ENCODE measurements at regions not wholly inside any gene's neighbourhood (a gene's known extent, or its start where the extent isn't known, plus 50 kb on each side); places are given as distances from the start of the nearest gene placed in this dataset.

- H3K27me3 Mint-ChIP-seq (ENCODE audit: low read depth): peaks cover 66% of the 10 kb centered on the region
- peaks cover 33% of the 10 kb centered on the region for H3K9me3 Mint-ChIP-seq
- H3K27ac Mint-ChIP-seq: no peak overlapping the region
- H3K4me1 Mint-ChIP-seq: peaks cover 2% of the 10 kb centered on the region
- H3K36me3 Mint-ChIP-seq (ENCODE audit: low read depth): peaks cover 5% of the 10 kb centered on the region
- TF ChIP-seq, protein P1, sequence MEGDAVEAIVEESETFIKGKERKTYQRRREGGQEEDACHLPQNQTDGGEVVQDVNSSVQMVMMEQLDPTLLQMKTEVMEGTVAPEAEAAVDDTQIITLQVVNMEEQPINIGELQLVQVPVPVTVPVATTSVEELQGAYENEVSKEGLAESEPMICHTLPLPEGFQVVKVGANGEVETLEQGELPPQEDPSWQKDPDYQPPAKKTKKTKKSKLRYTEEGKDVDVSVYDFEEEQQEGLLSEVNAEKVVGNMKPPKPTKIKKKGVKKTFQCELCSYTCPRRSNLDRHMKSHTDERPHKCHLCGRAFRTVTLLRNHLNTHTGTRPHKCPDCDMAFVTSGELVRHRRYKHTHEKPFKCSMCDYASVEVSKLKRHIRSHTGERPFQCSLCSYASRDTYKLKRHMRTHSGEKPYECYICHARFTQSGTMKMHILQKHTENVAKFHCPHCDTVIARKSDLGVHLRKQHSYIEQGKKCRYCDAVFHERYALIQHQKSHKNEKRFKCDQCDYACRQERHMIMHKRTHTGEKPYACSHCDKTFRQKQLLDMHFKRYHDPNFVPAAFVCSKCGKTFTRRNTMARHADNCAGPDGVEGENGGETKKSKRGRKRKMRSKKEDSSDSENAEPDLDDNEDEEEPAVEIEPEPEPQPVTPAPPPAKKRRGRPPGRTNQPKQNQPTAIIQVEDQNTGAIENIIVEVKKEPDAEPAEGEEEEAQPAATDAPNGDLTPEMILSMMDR (IDR thresholded peaks at IDR 0.05; ENCODE audit: unreplicated experiment in 3 of 3): no peak
- no peak overlapping the region for H3K4me3 Mint-ChIP-seq
These were observed 188.3 kb downstream of the BMP7 start for GRCh38 chr20:57078116-57078515.

DNA sequence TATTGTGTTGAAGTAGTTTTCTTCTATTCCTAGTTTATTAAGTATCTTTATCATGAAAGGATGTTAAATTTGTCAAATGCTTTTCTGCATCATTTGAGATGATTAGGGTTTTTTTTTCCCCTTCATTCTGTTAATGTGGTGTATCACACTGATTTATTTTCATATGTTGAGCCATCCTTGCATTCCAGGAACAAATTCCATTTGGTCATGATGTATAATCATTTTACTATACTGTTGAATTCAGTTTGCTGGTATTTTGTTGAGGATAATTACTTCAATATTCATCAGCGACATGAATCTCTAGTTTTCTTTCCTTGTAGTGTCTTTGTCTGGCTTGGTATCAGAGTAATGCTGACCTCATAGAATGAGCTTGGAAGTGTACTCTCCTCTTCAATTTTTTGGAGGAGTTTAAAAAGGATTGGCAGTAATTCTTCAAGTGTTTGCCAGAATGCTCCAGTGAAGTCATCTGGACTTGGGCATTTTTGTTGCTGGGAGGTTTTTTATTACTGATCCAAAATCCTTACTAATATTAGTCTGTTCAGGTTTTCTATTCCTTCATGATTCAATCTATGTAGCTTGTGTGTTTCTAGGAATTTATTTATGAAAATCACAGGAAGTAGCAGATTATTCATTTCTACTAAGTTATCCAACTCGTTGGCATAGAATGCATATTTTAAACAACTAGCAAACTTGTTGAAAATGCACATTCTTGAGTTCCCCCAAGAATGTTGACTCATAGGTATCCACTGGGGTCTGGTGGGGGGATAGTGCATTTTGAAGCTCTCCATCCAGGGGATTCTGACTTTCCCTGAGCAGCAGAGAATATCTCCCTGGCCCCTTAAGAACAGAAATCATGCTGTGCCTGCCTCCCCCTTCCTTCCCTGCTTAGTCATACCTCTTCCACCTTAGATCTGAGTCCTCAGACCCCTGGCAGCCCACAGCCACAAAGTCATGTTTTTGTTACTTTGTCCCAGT, 187.1 kb downstream of the BMP7 start:
- Mint-ChIP-seq H3K9me3 (peaks cover 33% of the 10 kb centered on the region), H3K36me3 (ENCODE audit: low read depth) (peaks cover 5% of the 10 kb centered on the region), H3K4me3 (no peak overlapping the region)

DNA sequence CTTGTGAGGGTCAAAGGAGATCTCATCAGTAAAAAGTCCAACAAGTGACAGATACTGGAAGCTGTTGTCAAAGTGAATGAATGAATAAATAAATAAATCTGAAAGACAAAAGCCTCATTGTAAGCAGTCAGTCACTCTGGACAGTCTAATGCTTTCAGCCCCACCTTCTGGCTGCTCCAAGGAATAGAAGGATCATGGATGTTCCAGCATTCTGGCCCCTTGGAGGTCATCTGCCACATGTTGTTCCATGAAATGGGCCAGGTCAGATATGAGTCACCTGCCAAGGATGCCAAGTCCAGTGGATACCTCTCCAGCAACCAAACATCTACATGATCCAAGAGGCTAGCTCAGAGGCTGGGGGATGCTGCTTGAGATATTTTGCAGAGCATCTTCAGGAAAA, 185.6 kb downstream of the BMP7 start:
- peaks cover 27% of the 10 kb centered on the region for H3K9me3 Mint-ChIP-seq
- H3K4me1 Mint-ChIP-seq: no peaks in the 10 kb centered on the region
- H3K27me3 Mint-ChIP-seq (ENCODE audit: low read depth): peaks cover 52% of the 10 kb centered on the region
- H3K27ac Mint-ChIP-seq: no peak overlapping the region
- no peak overlapping the region for H3K4me3 Mint-ChIP-seq
- TF ChIP-seq, protein P1 (IDR thresholded peaks at IDR 0.05; ENCODE audit: unreplicated experiment in 3 of 3): no peak
- peaks cover 5% of the 10 kb centered on the region for H3K36me3 Mint-ChIP-seq (ENCODE audit: low read depth)

More for the DNA sequence above, 187.1 kb downstream of the BMP7 start:
- TF ChIP-seq, protein P1 (IDR thresholded peaks at IDR 0.05; ENCODE audit: unreplicated experiment in 3 of 3): no peak
- H3K4me1 Mint-ChIP-seq: no peaks in the 10 kb centered on the region
- H3K27me3 Mint-ChIP-seq (ENCODE audit: low read depth): peaks cover 57% of the 10 kb centered on the region
- H3K27ac Mint-ChIP-seq: no peak overlapping the region

GRCh38 chr20:57082357-57082945, 184.0 kb downstream of the BMP7 start:
- Mint-ChIP-seq H3K4me3 (no peak overlapping the region), H3K27me3 (ENCODE audit: low read depth) (peaks cover 49% of the 10 kb centered on the region), H3K27ac (no peak overlapping the region), H3K9me3 (peaks cover 22% of the 10 kb centered on the region), H3K36me3 (ENCODE audit: low read depth) (no peaks in the 10 kb centered on the region), H3K4me1 (no peaks in the 10 kb centered on the region)
- TF ChIP-seq, protein P1 (IDR thresholded peaks at IDR 0.05; ENCODE audit: unreplicated experiment in 3 of 3): no peak

DNA sequence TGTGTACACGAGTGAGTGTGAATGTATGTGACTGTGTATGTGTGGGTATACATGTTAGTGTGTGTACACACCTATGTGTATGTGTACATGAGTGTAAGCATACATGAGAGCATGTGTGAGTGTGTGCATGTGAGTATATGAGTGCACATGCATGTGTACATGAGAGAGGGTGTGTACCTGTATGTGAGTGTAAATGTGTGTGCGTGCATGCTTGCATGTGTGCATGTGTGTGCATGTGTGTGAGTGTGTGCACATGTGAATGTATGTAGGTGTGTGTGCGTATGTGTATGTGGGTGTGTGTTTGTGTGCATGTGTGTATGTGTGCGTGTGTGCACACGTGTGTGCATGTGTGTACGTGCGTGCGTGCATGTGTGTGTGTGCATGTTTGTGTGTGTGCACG, 183.4 kb downstream of the BMP7 start:
- H3K4me1 Mint-ChIP-seq: no peaks in the 10 kb centered on the region

More for the DNA sequence above, 183.4 kb downstream of the BMP7 start:
- Mint-ChIP-seq H3K9me3 (peaks cover 18% of the 10 kb centered on the region), H3K27me3 (ENCODE audit: low read depth) (peaks cover 56% of the 10 kb centered on the region), H3K4me3 (no peak overlapping the region), H3K27ac (no peak overlapping the region), H3K36me3 (ENCODE audit: low read depth) (no peaks in the 10 kb centered on the region)
- TF ChIP-seq, protein P1 (IDR thresholded peaks at IDR 0.05; ENCODE audit: unreplicated experiment in 3 of 3): no peak

Measured in nephron (organoid).